GM23248 (cell line): ENCODE measurements at regions not wholly inside any gene's neighbourhood (a gene's known extent, or its start where the extent isn't known, plus 50 kb on each side); places are given as distances from the start of the nearest gene placed in this dataset.

Experiments
- DNase-seq: peaks from one replicate; pipeline ENCODE4 v3.0.0-alpha.2; 2015
- H2AFZ ChIP-seq: fragments of 200-600 bp; sonication (generic); 2 replicates; pipeline ENCODE4 v1.6.1; 2016; ENCODE audit warnings: antibody characterized with exemption
- H3F3A ChIP-seq: fragments of 200-600 bp; sonication (generic); 2 replicates; pipeline ENCODE4 v1.6.1; 2016; ENCODE audit warnings: mild to moderate bottlenecking, antibody characterized with exemption, mixed run types; ENCODE audit not compliant: insufficient read depth
- H3K27ac ChIP-seq: fragments of 200-600 bp; sonication (generic); 2 replicates; pipeline ENCODE4 v1.5.1; 2016; ENCODE audit warnings: mild to moderate bottlenecking
- H3K27me3 ChIP-seq: fragments of 200-600 bp; sonication (generic); replicated peaks from 2 replicates; pipeline ENCODE4 v1.6.1; 2016; ENCODE audit warnings: mild to moderate bottlenecking; ENCODE audit not compliant: insufficient read depth
- H3K36me3 ChIP-seq: fragments of 200-600 bp; sonication (generic); 2 replicates; pipeline ENCODE4 v1.6.1; 2016; ENCODE audit warnings: low read depth, mild to moderate bottlenecking
- H3K4me1 ChIP-seq: fragments of 200-600 bp; sonication (generic); 2 replicates; pipeline ENCODE4 v1.6.1; 2016; ENCODE audit warnings: mild to moderate bottlenecking; ENCODE audit not compliant: insufficient read depth
- H3K4me2 ChIP-seq: fragments of 200-600 bp; sonication (generic); one replicate; pipeline ENCODE4 v1.6.1; 2016; ENCODE audit warnings: mild to moderate bottlenecking; ENCODE audit not compliant: unreplicated experiment
- H3K4me3 ChIP-seq: fragments of 200-600 bp; sonication (generic); 2 replicates; pipeline ENCODE4 v1.5.1; 2016; ENCODE audit warnings: mild to moderate bottlenecking
- H3K79me2 ChIP-seq: fragments of 200-600 bp; sonication (generic); 2 replicates; pipeline ENCODE4 v1.6.1; 2016; ENCODE audit warnings: mild to moderate bottlenecking; ENCODE audit not compliant: insufficient read depth
- H3K9ac ChIP-seq: fragments of 200-600 bp; sonication (generic); 2 replicates; pipeline ENCODE4 v1.6.1; 2016; ENCODE audit warnings: mild to moderate bottlenecking
- H3K9me2 ChIP-seq: fragments of 200-600 bp; sonication (generic); 2 replicates; pipeline ENCODE4 v1.6.1; 2016; ENCODE audit warnings: mixed run types, mild to moderate bottlenecking, moderate library complexity; ENCODE audit not compliant: insufficient read depth
- H3K9me3 ChIP-seq: fragments of 200-600 bp; sonication (generic); one replicate; pipeline ENCODE4 v1.6.1; 2017; ENCODE audit warnings: low read depth
- H4K20me1 ChIP-seq: fragments of 200-600 bp; sonication (generic); 2 replicates; pipeline ENCODE4 v1.6.0; 2016; ENCODE audit not compliant: insufficient read depth
- EZH2 ChIP-seq: fragments of 200-600 bp; sonication (generic); IDR thresholded peaks from 2 replicates; pipeline ENCODE4 v1.6.1; 2018; ENCODE audit warnings: antibody characterized with exemption, mild to moderate bottlenecking; ENCODE audit not compliant: insufficient read depth, poor library complexity, severe bottlenecking
- EZH2phosphoT487 ChIP-seq: fragments of 200-600 bp; sonication (generic); IDR thresholded peaks from 2 replicates; pipeline ENCODE4 v1.6.1; 2018; ENCODE audit warnings: antibody characterized with exemption, moderate library complexity, mild to moderate bottlenecking, low read depth; ENCODE audit not compliant: insufficient read depth
- WGBS, 2 experiments: methylation state at CpG; one replicate each; pipeline ENCODE4 v1.1.6; 2015 to 2017; ENCODE audit warnings: low lambda C conversion rate in 2 of 2, low coverage in 1 of 2; ENCODE audit errors: missing lambda C conversion rate in 2 of 2; 5-methylcytosine and 5-hydroxymethylcytosine counted together
- in situ Hi-C: fragments of 300-500 bp; cut with MboI; formaldehyde crosslinking; loops from 2 replicates; pipeline ENCODE4 v1.15.0; 2020

- 18% methylated on average over 2 of the region's 2 CpGs for WGBS, 2 experiments
- Histone ChIP-seq H2AFZ (no peak overlapping the region), H4K20me1 (no peaks in the 10 kb centered on the region), H3K36me3 (no peaks in the 10 kb centered on the region), H3K27me3 (no peaks in the 10 kb centered on the region), H3K79me2 (no peaks in the 10 kb centered on the region), H3K9me3 (no peaks in the 10 kb centered on the region), H3F3A (no peaks in the 10 kb centered on the region), H3K4me1 (no peaks in the 10 kb centered on the region), H3K27ac (no peak overlapping the region), H3K4me3 (no peak overlapping the region), H3K4me2 (no peak overlapping the region), H3K9me2 (no peaks in the 10 kb centered on the region), H3K9ac (no peak overlapping the region)
- in situ Hi-C loops = no loop called here
- no peak for DNase-seq
- TF ChIP-seq EZH2phosphoT487 (no peak), EZH2 (no peak)
Observed at GRCh38 chr3:6220447-6220846, 640.5 kb upstream of the GRM7 start.

GRCh38 chr3:6222069-6222468 lies 638.8 kb upstream of the GRM7 start:
- WGBS, 2 experiments = 22 to 48% methylated on average over 1 of the region's 1 CpG

GRCh38 chr3:6223572-6223971 lies 637.3 kb upstream of the GRM7 start:
- Histone ChIP-seq H3K9ac (no peak overlapping the region), H4K20me1 (no peaks in the 10 kb centered on the region), H3K4me3 (no peak overlapping the region), H3K9me3 (no peaks in the 10 kb centered on the region), H3F3A (no peaks in the 10 kb centered on the region), H3K27ac (no peak overlapping the region), H3K36me3 (no peaks in the 10 kb centered on the region), H3K4me2 (no peak overlapping the region), H2AFZ (no peak overlapping the region), H3K27me3 (no peaks in the 10 kb centered on the region), H3K4me1 (no peaks in the 10 kb centered on the region), H3K79me2 (no peaks in the 10 kb centered on the region), H3K9me2 (no peaks in the 10 kb centered on the region)
- 26 to 36% methylated on average over 3 of the region's 3 CpGs for WGBS, 2 experiments
- in situ Hi-C loops = no loop called here
- no peak for DNase-seq
- TF ChIP-seq EZH2 (no peak), EZH2phosphoT487 (no peak)

More at GRCh38 chr3:6222069-6222468, 638.8 kb upstream of the GRM7 start:
- TF ChIP-seq EZH2 (no peak), EZH2phosphoT487 (no peak)
- Histone ChIP-seq H3K36me3 (no peaks in the 10 kb centered on the region), H3K4me3 (no peak overlapping the region), H3K4me1 (no peaks in the 10 kb centered on the region), H3K9ac (no peak overlapping the region), H2AFZ (no peak overlapping the region), H3F3A (no peaks in the 10 kb centered on the region), H3K79me2 (no peaks in the 10 kb centered on the region), H4K20me1 (no peaks in the 10 kb centered on the region), H3K9me2 (no peaks in the 10 kb centered on the region), H3K4me2 (no peak overlapping the region), H3K9me3 (no peaks in the 10 kb centered on the region), H3K27ac (no peak overlapping the region), H3K27me3 (no peaks in the 10 kb centered on the region)
- DNase-seq = no peak
- in situ Hi-C loops = no loop called here

- WGBS, 2 experiments = 15 to 19% methylated on average over 4 of the region's 4 CpGs
- H3K4me2 ChIP-seq = no peak overlapping the region
- no peaks in the 10 kb centered on the region for H3K4me1 ChIP-seq
Observed at GRCh38 chr3:6228958-6229683, 631.8 kb upstream of the GRM7 start.

More at GRCh38 chr3:6228958-6229683, 631.8 kb upstream of the GRM7 start:
- Histone ChIP-seq H3K4me3 (no peak overlapping the region), H2AFZ (no peak overlapping the region), H3K27ac (no peak overlapping the region), H4K20me1 (no peaks in the 10 kb centered on the region), H3F3A (no peaks in the 10 kb centered on the region), H3K79me2 (no peaks in the 10 kb centered on the region), H3K27me3 (no peaks in the 10 kb centered on the region), H3K9me2 (no peaks in the 10 kb centered on the region), H3K9ac (no peak overlapping the region), H3K36me3 (no peaks in the 10 kb centered on the region), H3K9me3 (no peaks in the 10 kb centered on the region)
- no peak for TF ChIP-seq EZH2phosphoT487
- no peak for TF ChIP-seq EZH2
- in situ Hi-C loops = no loop called here
- no peak for DNase-seq
